ENCODE measurements at regions not wholly inside any gene's neighbourhood (a gene's known extent, or its start where the extent isn't known, plus 50 kb on each side); places are given as distances from the start of the nearest gene placed in this dataset.

DNA sequence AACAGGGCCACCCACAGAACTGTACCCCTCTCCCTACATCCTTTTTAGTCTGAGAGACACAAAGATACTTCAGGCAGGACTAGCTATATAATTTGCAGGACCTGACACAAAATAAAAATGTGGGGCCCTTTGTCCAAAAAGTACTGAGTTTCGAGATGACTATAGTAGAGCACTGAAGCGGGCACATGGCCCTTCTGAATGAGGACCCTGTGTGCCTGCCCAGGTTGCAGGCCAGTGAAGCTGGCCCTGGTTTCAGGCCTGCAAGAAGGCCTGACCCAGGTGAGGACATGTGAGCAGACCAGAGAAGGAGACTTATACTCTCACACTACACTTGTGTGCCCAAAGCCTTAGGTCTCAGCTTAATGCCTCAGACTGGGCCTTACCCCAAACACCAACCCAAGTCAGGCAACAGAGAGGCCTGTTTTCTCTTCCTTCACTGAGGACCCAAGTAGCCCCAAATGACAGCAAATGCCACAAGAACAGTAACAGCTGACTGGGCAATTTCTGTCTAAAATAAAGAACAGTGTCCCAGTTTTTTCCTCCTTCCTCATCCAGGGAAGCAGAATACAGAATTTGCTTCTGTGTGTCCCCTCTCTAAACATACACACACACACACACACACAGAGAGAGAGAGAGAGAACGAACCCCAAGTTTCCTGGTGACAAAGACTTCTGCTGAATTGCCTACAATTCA lies 100.9 kb upstream of the ARHGEF3 start:
- intact Hi-C loops (cut with DNase I; ENCODE audit: low total_unique reads): no loop called here
- WGBS, 5 donors: 77 to 89% (median 84%) methylated on average over 3 of the region's 3 CpGs
- Histone ChIP-seq H3K4me1 (peaks cover 0 to 9% (median 2%) of the 10 kb centered on the region in 6 donors), H3K9me3 (no peaks in the 10 kb centered on the region), H3K27me3 (replicated peaks in 1 of 7) (no peaks in the 10 kb centered on the region), H3K36me3 (no peaks in the 10 kb centered on the region), H3K27ac (no peak overlapping the region), H3K4me3 (no peak overlapping the region)
- no peak for TF ChIP-seq POLR2AphosphoS5 (IDR thresholded peaks at IDR 0.05)
- TF ChIP-seq, protein P1, sequence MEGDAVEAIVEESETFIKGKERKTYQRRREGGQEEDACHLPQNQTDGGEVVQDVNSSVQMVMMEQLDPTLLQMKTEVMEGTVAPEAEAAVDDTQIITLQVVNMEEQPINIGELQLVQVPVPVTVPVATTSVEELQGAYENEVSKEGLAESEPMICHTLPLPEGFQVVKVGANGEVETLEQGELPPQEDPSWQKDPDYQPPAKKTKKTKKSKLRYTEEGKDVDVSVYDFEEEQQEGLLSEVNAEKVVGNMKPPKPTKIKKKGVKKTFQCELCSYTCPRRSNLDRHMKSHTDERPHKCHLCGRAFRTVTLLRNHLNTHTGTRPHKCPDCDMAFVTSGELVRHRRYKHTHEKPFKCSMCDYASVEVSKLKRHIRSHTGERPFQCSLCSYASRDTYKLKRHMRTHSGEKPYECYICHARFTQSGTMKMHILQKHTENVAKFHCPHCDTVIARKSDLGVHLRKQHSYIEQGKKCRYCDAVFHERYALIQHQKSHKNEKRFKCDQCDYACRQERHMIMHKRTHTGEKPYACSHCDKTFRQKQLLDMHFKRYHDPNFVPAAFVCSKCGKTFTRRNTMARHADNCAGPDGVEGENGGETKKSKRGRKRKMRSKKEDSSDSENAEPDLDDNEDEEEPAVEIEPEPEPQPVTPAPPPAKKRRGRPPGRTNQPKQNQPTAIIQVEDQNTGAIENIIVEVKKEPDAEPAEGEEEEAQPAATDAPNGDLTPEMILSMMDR (IDR thresholded peaks at IDR 0.05 in 8 of 11, conservative IDR thresholded peaks at IDR 0.05 in 3 of 11): no peak
- TF ChIP-seq POLR2A (IDR thresholded peaks at IDR 0.05): no peak
- DNase-seq: no peak

DNA sequence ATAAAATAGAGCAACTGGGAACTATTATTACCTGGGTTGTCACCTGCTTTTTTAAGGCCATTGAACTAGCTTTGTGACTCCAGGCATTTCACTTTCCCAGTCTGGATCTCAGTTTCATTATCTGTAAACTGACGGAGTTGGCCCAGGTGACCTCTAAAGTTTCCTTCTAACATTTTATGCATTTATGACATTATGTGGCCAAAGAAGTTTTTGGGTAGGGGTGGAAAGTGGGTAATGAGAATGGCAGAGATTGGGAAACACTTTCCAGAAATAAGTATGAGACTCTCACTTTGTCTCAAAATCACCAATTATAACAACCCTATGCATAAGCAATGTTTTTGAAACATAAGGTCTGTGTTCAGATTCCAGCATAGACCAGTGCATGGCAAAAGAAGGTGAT lies 99.1 kb upstream of the ARHGEF3 start:
- Histone ChIP-seq H3K27ac (no peak overlapping the region), H3K4me1 (peaks cover 0 to 9% (median 2%) of the 10 kb centered on the region in 6 donors), H3K36me3 (no peaks in the 10 kb centered on the region), H3K9me3 (no peaks in the 10 kb centered on the region), H3K27me3 (replicated peaks in 1 of 7) (no peaks in the 10 kb centered on the region), H3K4me3 (no peak overlapping the region)
- 0 to 2% (median 0%) methylated on average over 1 of the region's 1 CpG for WGBS, 5 donors
- TF ChIP-seq POLR2AphosphoS5 (IDR thresholded peaks at IDR 0.05): no peak
- TF ChIP-seq POLR2A (IDR thresholded peaks at IDR 0.05): no peak
- TF ChIP-seq, protein P1 (IDR thresholded peaks at IDR 0.05 in 8 of 11, conservative IDR thresholded peaks at IDR 0.05 in 3 of 11): no peak
- DNase-seq: no peak
- intact Hi-C loops (cut with DNase I; ENCODE audit: low total_unique reads): no loop called here

DNA sequence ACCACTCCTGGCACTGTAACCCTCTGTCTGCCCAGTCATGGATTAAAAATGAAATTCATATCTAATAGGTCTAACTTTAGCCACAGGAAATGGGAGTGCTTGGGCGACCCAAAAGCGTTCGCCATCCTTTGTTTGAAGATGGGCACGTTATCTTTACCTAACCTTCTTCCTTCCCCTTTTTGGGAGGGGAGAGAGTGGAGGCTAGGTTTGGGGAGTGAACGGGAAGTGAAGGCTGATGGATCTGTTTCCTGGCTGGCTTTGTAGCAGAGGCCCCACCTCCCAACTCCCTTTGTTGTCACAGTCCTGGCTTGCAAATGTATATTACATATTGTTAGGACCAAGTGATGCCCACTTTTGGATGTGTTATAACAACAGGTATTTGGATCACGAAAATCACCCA lies 98.1 kb upstream of the ARHGEF3 start:
- Histone ChIP-seq H3K4me1 (peaks cover 0 to 14% (median 5%) of the 10 kb centered on the region in 6 donors), H3K27ac (peak overlapping the region in 1 of 8 donors; percentile 17), H3K36me3 (no peaks in the 10 kb centered on the region), H3K27me3 (replicated peaks in 1 of 7) (no peaks in the 10 kb centered on the region), H3K4me3 (no peak overlapping the region), H3K9me3 (no peaks in the 10 kb centered on the region)
- TF ChIP-seq POLR2A (IDR thresholded peaks at IDR 0.05) (no peak), POLR2AphosphoS5 (IDR thresholded peaks at IDR 0.05) (peak in 1 of 3 donors; percentile 37)
- TF ChIP-seq, protein P1 (IDR thresholded peaks at IDR 0.05 in 8 of 11, conservative IDR thresholded peaks at IDR 0.05 in 3 of 11): no peak
- no peak for DNase-seq
- WGBS, 5 donors: 28 to 41% (median 32%) methylated on average over 6 of the region's 6 CpGs
- intact Hi-C loops (cut with DNase I; ENCODE audit: low total_unique reads): no loop called here

DNA sequence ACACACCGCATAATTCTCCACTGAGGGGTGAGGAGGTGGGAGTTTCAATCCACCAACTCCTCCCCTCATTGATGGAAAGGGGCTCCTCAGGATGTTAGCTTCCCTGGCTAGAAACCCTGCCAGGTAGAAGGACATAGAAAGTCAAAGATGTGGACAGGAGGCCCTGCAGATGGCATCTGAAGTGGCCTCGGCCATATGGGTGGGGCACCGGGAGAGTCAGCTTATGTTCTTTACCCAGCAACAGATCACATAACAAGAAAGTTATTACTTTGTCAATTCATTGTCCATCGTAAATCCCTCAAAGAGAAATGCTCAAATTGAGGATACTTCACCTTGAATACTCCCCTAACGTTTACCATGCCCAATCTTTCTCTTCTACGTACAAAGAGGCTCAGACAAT lies 97.3 kb upstream of the ARHGEF3 start:
- H3K36me3 ChIP-seq: no peaks in the 10 kb centered on the region
- intact Hi-C loops (cut with DNase I; ENCODE audit: low total_unique reads): no loop called here
- no peak overlapping the region for H3K4me3 ChIP-seq
- no peaks in the 10 kb centered on the region for H3K9me3 ChIP-seq
- H3K27ac ChIP-seq: no peak overlapping the region
- no peak for DNase-seq
- TF ChIP-seq POLR2AphosphoS5 (IDR thresholded peaks at IDR 0.05) (no peak), POLR2A (IDR thresholded peaks at IDR 0.05) (no peak)
- TF ChIP-seq, protein P1 (IDR thresholded peaks at IDR 0.05 in 8 of 11, conservative IDR thresholded peaks at IDR 0.05 in 3 of 11): no peak
- WGBS, 5 donors: 81 to 90% (median 85%) methylated on average over 6 of the region's 6 CpGs
- peaks cover 0 to 17% (median 5%) of the 10 kb centered on the region in 6 donors for H3K4me1 ChIP-seq
- H3K27me3 ChIP-seq (replicated peaks in 1 of 7): no peaks in the 10 kb centered on the region

Data from spleen (tissue), 11 donors.